H1 (cell line): ENCODE measurements at regions not wholly inside any gene's neighbourhood (a gene's known extent, or its start where the extent isn't known, plus 50 kb on each side); places are given as distances from the start of the nearest gene placed in this dataset.

Experiments
- CTCF ChIA-PET: fragments of 300-600 bp; sonication (Branson Sonifier 250); formaldehyde crosslinking; loops from one replicate; lab custom pipeline; 2021; ENCODE audit not compliant: partially characterized antibody; lab: Charles Lee
- POLR2A ChIA-PET: fragments of 300-600 bp; sonication (Branson Sonifier 250); formaldehyde crosslinking; loops from one replicate; lab custom pipeline; 2021; ENCODE audit warnings: inconsistent platforms; ENCODE audit not compliant: partially characterized antibody; lab: Charles Lee
- DNase-seq, 2 experiments: peaks; one replicate each; pipeline versions ENCODE4 v3.0.0 to v3.0.0-alpha.2; 2010 to 2022; ENCODE audit warnings: low spot score in 2 of 2, low read depth in 1 of 2, mixed read lengths in 1 of 2
- FAIRE-seq: peaks from 2 replicates; lab custom pipeline; 2011; peaks lifted over from hg19 to GRCh38; lab: Jason Lieb, UNC
- H2AFZ ChIP-seq: 2 replicates; pipeline ENCODE4 v1.8.1; 2012; ENCODE audit warnings: low read length, inconsistent platforms
- H2AK5ac ChIP-seq: 2 replicates; pipeline ENCODE4 v1.6.1; 2013; ENCODE audit warnings: low read depth, low read length
- H2BK120ac ChIP-seq: replicated peaks from 2 replicates; pipeline ENCODE3; 2013; ENCODE audit warnings: low read depth, low read length, inconsistent platforms
- H2BK12ac ChIP-seq: 2 replicates; pipeline ENCODE4 v1.6.1; 2013; ENCODE audit warnings: low read depth, low read length
- H2BK15ac ChIP-seq: 2 replicates; pipeline ENCODE4 v1.6.1; 2013; ENCODE audit warnings: low read length
- H2BK20ac ChIP-seq: 2 replicates; pipeline ENCODE4 v1.6.1; 2013; ENCODE audit warnings: low read length
- H2BK5ac ChIP-seq: 2 replicates; pipeline ENCODE4 v1.6.1; 2013; ENCODE audit warnings: low read depth, low read length
- H3K14ac ChIP-seq: 2 replicates; pipeline ENCODE4 v1.6.1; 2013; ENCODE audit warnings: inconsistent platforms; ENCODE audit not compliant: insufficient read length
- H3K18ac ChIP-seq: 2 replicates; pipeline ENCODE4 v1.6.1; 2013; ENCODE audit warnings: low read length; ENCODE audit errors: extremely low read depth
- H3K23ac ChIP-seq: 2 replicates; pipeline ENCODE4 v1.6.1; 2013; ENCODE audit warnings: inconsistent platforms; ENCODE audit not compliant: insufficient read length
- H3K23me2 ChIP-seq: 2 replicates; pipeline ENCODE4 v1.6.1; 2013; ENCODE audit warnings: low read depth, low read length
- H3K27ac ChIP-seq: 2 replicates; pipeline ENCODE4 v1.6.1; 2011; ENCODE audit warnings: low read depth, low read length, inconsistent platforms
- H3K27me3 ChIP-seq, 4 experiments: replicated peaks in 1 of 4; 1 replicate in 1 of 4; 2 replicates in 3 of 4; pipeline versions ENCODE4 v1.6.1 to v1.8.1; 2011 to 2013; ENCODE audit warnings: low read length in 3 of 4, mild to moderate bottlenecking in 3 of 4, inconsistent platforms in 2 of 4, mixed read lengths in 2 of 4, moderate library complexity in 1 of 4; ENCODE audit not compliant: control insufficient read depth in 3 of 4, insufficient read depth in 3 of 4; ENCODE audit errors: extremely low read depth in 1 of 4
- H3K36me3 ChIP-seq, 4 experiments: 2 replicates each; pipeline versions ENCODE4 v1.6.1 to v1.8.1; 2011 to 2013; ENCODE audit warnings: mild to moderate bottlenecking in 4 of 4, low read length in 3 of 4, moderate library complexity in 2 of 4, control low read depth in 1 of 4, inconsistent platforms in 1 of 4; ENCODE audit not compliant: insufficient read depth in 4 of 4, control insufficient read depth in 2 of 4
- H3K4ac ChIP-seq: replicated peaks from 2 replicates; pipeline ENCODE3; 2013; ENCODE audit warnings: low read length, low read depth, mixed read lengths, inconsistent platforms; ENCODE audit not compliant: insufficient read length
- H3K4me1 ChIP-seq, 4 experiments: replicated peaks in 1 of 4; 1 replicate in 1 of 4; 2 replicates in 3 of 4; pipeline versions ENCODE4 v1.6.1 to v1.8.1; 2011 to 2013; ENCODE audit warnings: low read length in 3 of 4, inconsistent platforms in 2 of 4, mixed read lengths in 1 of 4; ENCODE audit not compliant: insufficient read depth in 4 of 4, control insufficient read depth in 3 of 4
- H3K4me2 ChIP-seq, 2 experiments: 2 replicates each; pipeline versions ENCODE4 v1.6.1 to v1.8.1; 2011 to 2013; ENCODE audit warnings: low read depth in 2 of 2, low read length in 2 of 2, control low read depth in 1 of 2, inconsistent platforms in 1 of 2, mild to moderate bottlenecking in 1 of 2; ENCODE audit not compliant: insufficient read depth in 1 of 2
- H3K4me3 ChIP-seq, 4 experiments: fragments of 200-600, 300-600 bp in 1 of 4; sonication (generic), shearing (Covaris generic), sonication (Bioruptor Twin) in 1 of 4; 2 replicates each; pipeline versions ENCODE4 v1.5.1 to v1.8.1; 2011 to 2016; ENCODE audit warnings: low read length in 4 of 4, low read depth in 3 of 4, control low read depth in 2 of 4, inconsistent platforms in 2 of 4, mild to moderate bottlenecking in 2 of 4, mixed read lengths in 1 of 4, moderate library complexity in 1 of 4; ENCODE audit not compliant: insufficient read depth in 2 of 4; ENCODE audit errors: extremely low read depth in 1 of 4
- H3K56ac ChIP-seq: replicated peaks from 2 replicates; pipeline ENCODE3; 2013; ENCODE audit warnings: low read depth, mild to moderate bottlenecking, mixed read lengths, low read length, inconsistent platforms; ENCODE audit not compliant: insufficient read length
- H3K79me1 ChIP-seq: 2 replicates; pipeline ENCODE4 v1.6.1; 2013; ENCODE audit warnings: low read depth, low read length, control low read depth
- H3K79me2 ChIP-seq, 2 experiments: 2 replicates each; pipeline versions ENCODE4 v1.6.1 to v1.8.1; 2012 to 2013; ENCODE audit warnings: low read length in 2 of 2, mild to moderate bottlenecking in 2 of 2, inconsistent platforms in 1 of 2; ENCODE audit not compliant: insufficient read depth in 2 of 2, control insufficient read depth in 1 of 2
- H3K9ac ChIP-seq, 4 experiments: replicated peaks in 1 of 4; 1 replicate in 1 of 4; 2 replicates in 3 of 4; pipeline versions ENCODE4 v1.6.1 to v1.8.1; 2011 to 2013; ENCODE audit warnings: low read depth in 3 of 4, low read length in 3 of 4, control low read depth in 2 of 4, mild to moderate bottlenecking in 2 of 4, moderate library complexity in 2 of 4, inconsistent platforms in 1 of 4; ENCODE audit errors: extremely low read depth in 1 of 4
- H3K9me3 ChIP-seq, 2 experiments: 2 replicates each; pipeline versions ENCODE4 v1.6.1 to v1.8.1; 2012 to 2013; ENCODE audit warnings: mild to moderate bottlenecking in 2 of 2, moderate library complexity in 2 of 2, control low read depth in 1 of 2, inconsistent platforms in 1 of 2, low read depth in 1 of 2, low read length in 1 of 2, mixed read lengths in 1 of 2; ENCODE audit not compliant: insufficient read depth in 2 of 2
- H4K20me1 ChIP-seq, 2 experiments: replicated peaks in 1 of 2; 2 replicates each; pipeline versions ENCODE3 to v1.8.1; 2011 to 2013; ENCODE audit warnings: inconsistent platforms in 2 of 2, low read length in 2 of 2, mild to moderate bottlenecking in 1 of 2; ENCODE audit not compliant: insufficient read depth in 2 of 2, control insufficient read depth in 1 of 2
- H4K5ac ChIP-seq: 2 replicates; pipeline ENCODE4 v1.6.1; 2013; ENCODE audit warnings: low read length, low read depth, mixed read lengths, inconsistent platforms; ENCODE audit not compliant: insufficient read length
- H4K8ac ChIP-seq: 2 replicates; pipeline ENCODE4 v1.8.0; 2013; ENCODE audit warnings: mild to moderate bottlenecking, moderate library complexity, low read length, inconsistent platforms; ENCODE audit not compliant: insufficient read depth; ENCODE audit errors: extremely low read depth
- H4K91ac ChIP-seq: replicated peaks from 2 replicates; pipeline ENCODE3; 2013; ENCODE audit warnings: low read length, mixed read lengths, inconsistent platforms; ENCODE audit not compliant: insufficient read length
- BACH1 ChIP-seq: IDR thresholded peaks from 2 replicates; pipeline ENCODE4 v1.6.1; 2012; ENCODE audit warnings: low read length, improper control_type of control experiment
- MAFK ChIP-seq: IDR thresholded peaks from 2 replicates; pipeline ENCODE4 v1.6.1; 2012; ENCODE audit warnings: low read depth, mild to moderate bottlenecking, improper control_type of control experiment, low read length
- TAF1 ChIP-seq: IDR thresholded peaks from 2 replicates; pipeline ENCODE4 v1.6.1; 2011; ENCODE audit warnings: mild to moderate bottlenecking, low read depth, low read length
- WGBS, 2 experiments: shearing (Covaris generic) in 1 of 2; methylation state at CpG; one replicate each; pipeline versions ENCODE4 v1.1.6 to v1.1.7; 2013 to 2015; ENCODE audit warnings: low lambda C conversion rate in 2 of 2, mixed read lengths in 2 of 2, inconsistent platforms in 1 of 2, low coverage in 1 of 2, missing lambda C conversion rate in 1 of 2; ENCODE audit not compliant: insufficient replicate concordance in 2 of 2, insufficient coverage in 1 of 2, insufficient read length in 1 of 2; ENCODE audit errors: extremely low coverage in 1 of 2, missing lambda C conversion rate in 1 of 2; 5-methylcytosine and 5-hydroxymethylcytosine counted together

DNA sequence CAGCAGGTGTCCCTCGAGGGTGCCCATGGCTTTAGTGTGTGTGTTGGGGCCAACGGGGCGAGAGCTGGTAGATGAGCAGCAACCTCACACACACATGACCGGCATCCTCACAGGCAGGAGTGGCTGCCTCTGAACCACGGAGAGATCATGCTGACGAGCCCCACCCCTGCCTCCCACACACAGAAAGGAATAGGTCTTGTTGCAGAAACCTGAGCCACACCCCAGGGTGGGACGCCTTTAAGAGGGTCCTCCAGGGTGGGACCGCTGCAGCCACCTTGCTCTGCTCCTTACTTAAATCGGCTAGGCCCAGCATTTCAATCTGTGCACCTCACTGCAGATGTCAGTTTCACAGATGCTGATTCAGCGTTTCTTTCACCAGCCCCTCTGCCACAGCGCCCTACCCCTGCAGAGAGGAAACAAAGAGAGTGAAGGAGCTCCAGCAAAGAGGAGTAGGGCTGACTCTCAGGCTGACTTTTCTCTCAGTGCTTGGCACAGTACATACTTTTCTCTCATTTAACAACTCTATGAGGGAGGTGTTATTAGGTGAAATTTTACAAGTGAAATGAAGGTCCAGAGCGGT is 61.2 kb upstream of the EPHB3 start:
- Histone ChIP-seq H3K27me3 (peaks cover 0 to 3% (median 0%) of the 10 kb centered on the region in 4 experiments; a peak in 1 of 7 replicates), H3K18ac (no peak overlapping the region; the same call in 1 of the 2 replicates), H2AFZ (no peak overlapping the region), H2BK5ac (no peak overlapping the region), H2BK12ac (no peak overlapping the region), H3K4me3 (no peak overlapping the region), H3K23ac (no peak overlapping the region), H4K8ac (no peak overlapping the region), H2BK120ac (no peak overlapping the region), H3K14ac (no peak overlapping the region), H3K4me1 (peaks cover 0 to 6% (median 4%) of the 10 kb centered on the region in 4 experiments; a peak in 5 of 7 replicates), H3K4me2 (peak overlapping the region in 1 of 2 experiments; percentile 44; a peak in 3 of 4 replicates), H3K36me3 (no peaks in the 10 kb centered on the region), H3K9ac (no peak overlapping the region), H3K4ac (no peak overlapping the region), H2BK15ac (peak overlapping the region; percentile 77; the same call in 1 of the 2 replicates), H3K79me1 (no peaks in the 10 kb centered on the region), H2AK5ac (no peak overlapping the region), H4K5ac (no peak overlapping the region), H2BK20ac (no peak overlapping the region), H3K9me3 (peaks cover 3 to 4% of the 10 kb centered on the region in 2 experiments; a peak in 2 of 4 replicates), H4K91ac (no peak overlapping the region), H3K56ac (no peak overlapping the region), H4K20me1 (no peaks in the 10 kb centered on the region), H3K79me2 (no peaks in the 10 kb centered on the region), H3K23me2 (no peaks in the 10 kb centered on the region), H3K27ac (no peak overlapping the region)
- TF ChIP-seq MAFK, result peak; percentile 99
- TF ChIP-seq TAF1, result no peak
- TF ChIP-seq BACH1, result peak; percentile 90
- ChIA-PET CTCF (interaction anchor here (0.5 to 2.6 kb wide), 10 partner anchors 10 to 129 kb away, joined by 3 to 17 read pairs (median 4); no protein-coding TSS in a partner anchor), POLR2A (interaction anchor here (1.1 to 2.1 kb wide), 2 partner anchors 10 to 26 kb away, joined by 4 to 6 read pairs; no protein-coding TSS in a partner anchor)
- FAIRE-seq (peak; percentile 55), DNase-seq (no peak)
- WGBS, 2 experiments, result 66% methylated on average over 12 of the region's 12 CpGs; no CpG with 5 or more reads in 1 of the 2 experiments
